GM19351 (cell line): ENCODE measurements at regions not wholly inside any gene's neighbourhood (a gene's known extent, or its start where the extent isn't known, plus 50 kb on each side); places are given as distances from the start of the nearest gene placed in this dataset.
"Not testable (repeated sequence)": the region's sequence is repeated elsewhere in the genome, so short reads cannot be mapped to it uniquely, and the experiment has no call there.

Experiments
- ATAC-seq: cut with Tn5 transposase; IDR thresholded peaks from one replicate; pipeline ENCODE4 v1.9.1; 2021; ENCODE audit warnings: mild to moderate bottlenecking, moderate library complexity; ENCODE audit not compliant: unreplicated experiment

GRCh38 chr4:158958489-158959270, 144.2 kb upstream of the RAPGEF2 start:
- no peak for ATAC-seq

- no peak for ATAC-seq
Observed at GRCh38 chr4:158962393-158962792, 140.5 kb upstream of the RAPGEF2 start.

GRCh38 chr4:158963282-158963681, 139.6 kb upstream of the RAPGEF2 start:
- ATAC-seq: not testable (repeated sequence)

- no peak for ATAC-seq
Observed at GRCh38 chr4:158964114-158964727, 138.7 kb upstream of the RAPGEF2 start.

- no peak for ATAC-seq
Observed at GRCh38 chr4:158964728-158965124, 138.2 kb upstream of the RAPGEF2 start.

- no peak for ATAC-seq
Observed at GRCh38 chr4:158965226-158965625, 137.7 kb upstream of the RAPGEF2 start.

- ATAC-seq: no peak
Observed at GRCh38 chr4:158966091-158966490, 136.8 kb upstream of the RAPGEF2 start.

GRCh38 chr4:158968961-158969360, 133.9 kb upstream of the RAPGEF2 start:
- no peak for ATAC-seq

- ATAC-seq: no peak
Observed at GRCh38 chr4:158970812-158971211, 132.1 kb upstream of the RAPGEF2 start.

GRCh38 chr4:158974438-158974837, 128.4 kb upstream of the RAPGEF2 start:
- not testable (repeated sequence) for ATAC-seq

- not testable (repeated sequence) for ATAC-seq
Observed at GRCh38 chr4:158980711-158981110, 122.2 kb upstream of the RAPGEF2 start.

GRCh38 chr4:158991534-158992155, 111.2 kb upstream of the RAPGEF2 start:
- no peak for ATAC-seq

GRCh38 chr4:158993891-158994290, 109.0 kb upstream of the RAPGEF2 start:
- ATAC-seq: no peak

- no peak for ATAC-seq
Observed at GRCh38 chr4:158995040-158995439, 107.8 kb upstream of the RAPGEF2 start.

GRCh38 chr4:158995965-158996364, 106.9 kb upstream of the RAPGEF2 start:
- no peak for ATAC-seq

- no peak for ATAC-seq
Observed at GRCh38 chr4:158996669-158997074, 106.2 kb upstream of the RAPGEF2 start.

GRCh38 chr4:158997660-158998349, 105.1 kb upstream of the RAPGEF2 start:
- ATAC-seq: no peak

- no peak for ATAC-seq
Observed at GRCh38 chr4:158998624-158999023, 104.3 kb upstream of the RAPGEF2 start.

GRCh38 chr4:158999166-158999682, 103.7 kb upstream of the RAPGEF2 start:
- ATAC-seq: no peak

GRCh38 chr4:158999849-159000248, 103.0 kb upstream of the RAPGEF2 start:
- ATAC-seq: no peak

- ATAC-seq: no peak
Observed at GRCh38 chr4:159002950-159003349, 99.9 kb upstream of the RAPGEF2 start.
